OCI-LY1 (cell line): ENCODE measurements at regions not wholly inside any gene's neighbourhood (a gene's known extent, or its start where the extent isn't known, plus 50 kb on each side); places are given as distances from the start of the nearest gene placed in this dataset.

Experiments
- CTCF ChIP-seq: fragments of 200-600 bp; sonication (generic), shearing (Covaris generic); IDR thresholded peaks from 2 replicates; pipeline ENCODE4 v1.5.1; 2017; ENCODE audit warnings: mild to moderate bottlenecking, antibody characterized with exemption, low read length, moderate library complexity, mixed read lengths
- EZH2 ChIP-seq: fragments of 200-600 bp; sonication (generic), shearing (Covaris generic); IDR thresholded peaks from 2 replicates; pipeline ENCODE4 v1.8.0; 2017; ENCODE audit warnings: borderline replicate concordance, mixed run types, mild to moderate bottlenecking, antibody characterized with exemption, low read length, moderate library complexity, mixed read lengths

GRCh38 chr6:93177438-93177837 lies 241.9 kb downstream of the EPHA7 start:
- TF ChIP-seq CTCF (no peak), EZH2 (no peak)
